Brain pericyte (primary cell): ENCODE measurements at regions not wholly inside any gene's neighbourhood (a gene's known extent, or its start where the extent isn't known, plus 50 kb on each side); places are given as distances from the start of the nearest gene placed in this dataset.
A peak's percentile ranks its signal among the peaks of the same experiment; 100 is the strongest.
"Not testable (repeated sequence)": the region's sequence is repeated elsewhere in the genome, so short reads cannot be mapped to it uniquely, and the experiment has no call there.

Experiments
- DNase-seq: peaks from one replicate; pipeline ENCODE4 v3.0.0-alpha.2; 2012; ENCODE audit warnings: low read depth, low spot score

GRCh38 chr5:17819783-17820182 is 185.5 kb downstream of the TAF11L14 start:
- DNase-seq: no peak

- no peak for DNase-seq
These were observed 194.4 kb downstream of the TAF11L14 start for GRCh38 chr5:17828681-17829080.

- no peak for DNase-seq
These were observed 195.2 kb downstream of the TAF11L14 start for GRCh38 chr5:17829456-17829855.

- no peak for DNase-seq
These were observed 197.0 kb downstream of the TAF11L14 start for GRCh38 chr5:17831279-17831678.

- no peak for DNase-seq
These were observed 198.9 kb downstream of the TAF11L14 start for GRCh38 chr5:17832949-17833745.

GRCh38 chr5:17837757-17838156 is 203.5 kb downstream of the TAF11L14 start:
- no peak for DNase-seq

- no peak for DNase-seq
These were observed 204.2 kb downstream of the TAF11L14 start for GRCh38 chr5:17838469-17838868.

- DNase-seq: no peak
These were observed 205.6 kb downstream of the TAF11L14 start for GRCh38 chr5:17839848-17840247.

GRCh38 chr5:17846496-17846895 is 212.2 kb downstream of the TAF11L14 start:
- DNase-seq: no peak

GRCh38 chr5:17847286-17847685 is 213.0 kb downstream of the TAF11L14 start:
- no peak for DNase-seq

GRCh38 chr5:17852111-17852510 is 217.9 kb downstream of the TAF11L14 start:
- no peak for DNase-seq

GRCh38 chr5:17852740-17853139 is 218.5 kb downstream of the TAF11L14 start:
- no peak for DNase-seq

GRCh38 chr5:17854901-17855300 is 220.6 kb downstream of the TAF11L14 start:
- DNase-seq: no peak

GRCh38 chr5:17860660-17861315 is 226.5 kb downstream of the TAF11L14 start:
- peak; percentile 29 for DNase-seq

GRCh38 chr5:17864903-17865302 is 230.6 kb downstream of the TAF11L14 start:
- DNase-seq: not testable (repeated sequence)

GRCh38 chr5:17865966-17866365 is 231.7 kb downstream of the TAF11L14 start:
- not testable (repeated sequence) for DNase-seq

- DNase-seq: no peak
These were observed 237.9 kb downstream of the TAF11L14 start for GRCh38 chr5:17872204-17872603.

- DNase-seq: no peak
These were observed 244.3 kb downstream of the TAF11L14 start for GRCh38 chr5:17878541-17878940.

GRCh38 chr5:17879276-17879675 is 245.0 kb downstream of the TAF11L14 start:
- DNase-seq: no peak

GRCh38 chr5:17880869-17881268 is 246.6 kb downstream of the TAF11L14 start:
- DNase-seq: no peak

GRCh38 chr5:17882760-17883488 is 248.7 kb downstream of the TAF11L14 start:
- peak; percentile 45 for DNase-seq

GRCh38 chr5:17888155-17888554 is 253.9 kb downstream of the TAF11L14 start:
- no peak for DNase-seq
